ENCODE measurements at regions not wholly inside any gene's neighbourhood (a gene's known extent, or its start where the extent isn't known, plus 50 kb on each side); places are given as distances from the start of the nearest gene placed in this dataset.

- no peak for DNase-seq
Measured at GRCh38 chr10:110442746-110443145, 55.0 kb upstream of the DUSP5 start.

DNA sequence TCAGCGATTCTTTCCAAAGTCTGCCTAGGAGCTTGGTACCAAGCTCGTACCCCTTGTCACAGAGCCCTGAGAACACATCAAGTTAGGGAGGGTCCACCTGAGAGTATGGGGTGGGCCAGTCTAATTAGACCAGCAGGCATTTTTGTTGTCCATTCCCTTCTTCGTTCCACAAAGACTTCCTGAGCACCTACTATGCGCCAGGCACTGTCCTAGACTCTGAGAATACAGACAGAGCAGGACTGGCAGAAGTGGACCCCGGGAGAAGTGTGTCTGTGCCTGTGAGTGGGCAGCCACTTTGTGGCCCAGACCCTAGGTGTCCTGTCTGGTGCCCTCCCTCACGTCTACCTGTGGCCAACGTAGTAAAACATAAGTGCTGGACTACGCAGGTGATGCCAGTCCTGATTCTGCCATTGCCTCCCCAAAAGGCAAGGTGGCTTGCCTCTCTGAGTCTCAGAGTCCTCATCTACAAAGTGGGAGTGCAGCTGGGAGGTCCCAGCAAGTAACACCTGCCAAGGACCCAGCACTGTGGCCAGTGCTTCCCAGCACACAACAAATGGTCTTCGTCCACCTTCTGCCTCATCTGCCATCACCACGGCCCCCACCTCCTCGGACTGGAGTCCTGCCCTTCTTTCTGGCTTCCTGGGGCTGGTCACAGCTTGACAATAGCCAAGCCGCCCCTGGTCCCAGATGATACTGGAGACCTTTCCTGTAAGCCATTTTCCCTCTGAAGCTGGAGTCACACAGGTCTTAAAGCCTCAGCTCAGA lies 54.3 kb upstream of the DUSP5 start:
- no peak for DNase-seq

GRCh38 chr10:110444004-110444337 lies 53.7 kb upstream of the DUSP5 start:
- DNase-seq, result no peak

- no peak for DNase-seq
Measured at GRCh38 chr10:110445871-110446270, 51.8 kb upstream of the DUSP5 start.

- DNase-seq, result no peak
Measured at GRCh38 chr10:110446277-110446676, 51.4 kb upstream of the DUSP5 start.

- no peak for DNase-seq
Measured at GRCh38 chr10:110446954-110447608, 50.6 kb upstream of the DUSP5 start.

DNA sequence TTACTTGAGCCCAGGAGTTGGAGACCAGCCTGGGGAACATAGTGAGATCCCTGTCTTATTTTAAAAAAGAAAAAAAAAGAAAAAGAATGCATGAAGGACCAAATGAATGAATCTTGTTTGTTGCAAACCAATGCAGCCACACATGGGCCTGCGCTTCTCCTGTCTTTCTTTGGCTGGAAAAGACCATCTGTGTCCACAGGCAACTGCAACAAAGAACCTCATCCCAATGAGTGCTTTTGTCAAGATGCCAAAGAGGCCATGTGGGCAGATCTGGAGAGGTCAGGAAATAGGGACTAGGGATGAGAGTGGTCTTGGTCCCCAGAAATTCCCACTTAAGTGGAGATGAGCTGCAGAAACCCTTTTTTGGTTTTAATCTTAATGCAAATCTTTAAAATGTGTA lies 49.8 kb upstream of the DUSP5 start:
- DNase-seq, result peak; percentile 0
